HK-2 (cell line): ENCODE measurements at regions not wholly inside any gene's neighbourhood (a gene's known extent, or its start where the extent isn't known, plus 50 kb on each side); places are given as distances from the start of the nearest gene placed in this dataset.
"Not testable (repeated sequence)": the region's sequence is repeated elsewhere in the genome, so short reads cannot be mapped to it uniquely, and the experiment has no call there.

Experiments used
- DNase-seq: peaks from one replicate; pipeline ENCODE4 v3.0.0-alpha.2; 2018; ENCODE audit not compliant: unreplicated experiment

GRCh38 chr12:131628766-131629448 is 82.0 kb upstream of the SFSWAP start:
- DNase-seq: no peak

GRCh38 chr12:131631230-131631629 is 79.7 kb upstream of the SFSWAP start:
- DNase-seq: no peak

- DNase-seq: not testable (repeated sequence)
These were observed 78.8 kb upstream of the SFSWAP start for GRCh38 chr12:131631889-131632651.

GRCh38 chr12:131632652-131633023 is 78.3 kb upstream of the SFSWAP start:
- not testable (repeated sequence) for DNase-seq

- DNase-seq: not testable (repeated sequence)
These were observed 77.3 kb upstream of the SFSWAP start for GRCh38 chr12:131633610-131634009.

- no peak for DNase-seq
These were observed 76.9 kb upstream of the SFSWAP start for GRCh38 chr12:131634037-131634436.

GRCh38 chr12:131635012-131635411 is 75.9 kb upstream of the SFSWAP start:
- not testable (repeated sequence) for DNase-seq

- DNase-seq: no peak
These were observed 75.3 kb upstream of the SFSWAP start for GRCh38 chr12:131635491-131636122.

GRCh38 chr12:131636266-131636665 is 74.6 kb upstream of the SFSWAP start:
- DNase-seq: no peak

- DNase-seq: no peak
These were observed 73.7 kb upstream of the SFSWAP start for GRCh38 chr12:131636940-131637750.

GRCh38 chr12:131637986-131638385 is 72.9 kb upstream of the SFSWAP start:
- no peak for DNase-seq

GRCh38 chr12:131639270-131639940 is 71.5 kb upstream of the SFSWAP start:
- DNase-seq: no peak

GRCh38 chr12:131640525-131640924 is 70.4 kb upstream of the SFSWAP start:
- DNase-seq: no peak

GRCh38 chr12:131641315-131641714 is 69.6 kb upstream of the SFSWAP start:
- DNase-seq: no peak

GRCh38 chr12:131642101-131642540 is 68.8 kb upstream of the SFSWAP start:
- no peak for DNase-seq

- no peak for DNase-seq
These were observed 68.1 kb upstream of the SFSWAP start for GRCh38 chr12:131642771-131643170.

- no peak for DNase-seq
These were observed 67.0 kb upstream of the SFSWAP start for GRCh38 chr12:131643631-131644452.

- no peak for DNase-seq
These were observed 66.4 kb upstream of the SFSWAP start for GRCh38 chr12:131644481-131644880.

GRCh38 chr12:131644917-131645316 is 66.0 kb upstream of the SFSWAP start:
- DNase-seq: not testable (repeated sequence)

GRCh38 chr12:131645557-131645956 is 65.3 kb upstream of the SFSWAP start:
- not testable (repeated sequence) for DNase-seq
